ENCODE measurements at regions not wholly inside any gene's neighbourhood (a gene's known extent, or its start where the extent isn't known, plus 50 kb on each side); places are given as distances from the start of the nearest gene placed in this dataset.
A peak's percentile ranks its signal among the peaks of the same experiment; 100 is the strongest.
"Not testable (repeated sequence)": the region's sequence is repeated elsewhere in the genome, so short reads cannot be mapped to it uniquely, and the experiment has no call there.

GRCh38 chr13:100789025-100789424 is 114.4 kb upstream of the TMTC4 start:
- Histone ChIP-seq H3K4me3 (no peak overlapping the region), H3K27ac (no peak overlapping the region)

DNA sequence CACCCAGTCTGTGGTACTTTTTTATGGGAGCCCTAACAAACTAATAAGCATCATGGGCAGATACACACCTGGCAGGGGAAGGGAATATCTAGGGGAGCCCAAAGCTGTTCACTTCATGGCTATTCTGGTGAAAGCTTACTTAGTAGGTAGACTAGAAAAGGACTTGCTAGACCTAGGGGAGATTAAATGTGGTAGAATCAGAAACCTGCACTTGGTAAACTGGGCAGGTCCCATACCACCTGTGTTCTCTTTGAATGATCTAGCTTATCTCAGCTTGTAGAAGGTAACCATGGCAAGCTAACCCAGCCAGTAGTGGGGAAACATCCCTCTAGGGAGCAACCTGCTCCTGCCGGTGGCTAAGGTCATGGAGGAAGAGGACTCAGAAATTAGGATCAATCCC is 113.9 kb upstream of the TMTC4 start:
- Histone ChIP-seq H3K27ac (no peak overlapping the region), H3K4me3 (no peak overlapping the region)

- H3K27ac ChIP-seq = no peak overlapping the region
- H3K4me3 ChIP-seq = no peak overlapping the region
Observed at GRCh38 chr13:100787899-100788298, 113.3 kb upstream of the TMTC4 start.

GRCh38 chr13:100776686-100777085 is 102.1 kb upstream of the TMTC4 start:
- not testable (repeated sequence) for H3K27ac ChIP-seq, H3K4me3 ChIP-seq

GRCh38 chr13:100773923-100774663 is 99.5 kb upstream of the TMTC4 start:
- H3K4me3 ChIP-seq = no peak overlapping the region
- H3K27ac ChIP-seq = peak overlapping the region in 5 of 21 experiments; percentile 14 to 47 (median 43)

- Histone ChIP-seq H3K4me3 (no peak overlapping the region), H3K27ac (peak overlapping the region in 5 of 21 experiments; percentile 14 to 47 (median 43))
Observed at GRCh38 chr13:100773429-100773828, 98.8 kb upstream of the TMTC4 start.

DNA sequence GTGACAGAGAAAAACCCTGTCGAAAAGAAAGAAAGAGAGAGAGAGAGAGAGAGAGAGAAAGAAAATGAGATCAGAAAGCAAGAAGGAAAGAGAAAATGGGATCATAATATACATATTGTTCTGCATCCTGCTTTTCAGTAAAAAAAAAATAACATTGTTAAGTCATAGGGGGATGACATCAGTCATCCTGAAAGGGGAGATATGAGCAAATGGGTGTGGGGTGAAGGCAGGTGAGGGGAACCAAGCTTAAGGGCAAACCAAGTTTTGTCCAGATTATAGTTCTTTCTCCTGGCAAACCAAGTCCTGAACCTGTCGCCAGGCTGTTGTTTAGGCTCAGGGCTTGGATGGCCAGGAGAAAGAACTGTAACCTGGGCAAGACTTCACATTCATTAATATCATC is 92.6 kb upstream of the TMTC4 start:
- no peak overlapping the region for H3K27ac ChIP-seq
- no peak overlapping the region for H3K4me3 ChIP-seq

GRCh38 chr13:100766570-100766969 is 92.0 kb upstream of the TMTC4 start:
- not testable (repeated sequence) for H3K4me3 ChIP-seq, H3K27ac ChIP-seq

GRCh38 chr13:100764937-100765336 is 90.3 kb upstream of the TMTC4 start:
- Histone ChIP-seq H3K4me3 (no peak overlapping the region), H3K27ac (no peak overlapping the region)

- H3K27ac ChIP-seq, H3K4me3 ChIP-seq: not testable (repeated sequence)
Observed at GRCh38 chr13:100762126-100762525, 87.5 kb upstream of the TMTC4 start.

DNA sequence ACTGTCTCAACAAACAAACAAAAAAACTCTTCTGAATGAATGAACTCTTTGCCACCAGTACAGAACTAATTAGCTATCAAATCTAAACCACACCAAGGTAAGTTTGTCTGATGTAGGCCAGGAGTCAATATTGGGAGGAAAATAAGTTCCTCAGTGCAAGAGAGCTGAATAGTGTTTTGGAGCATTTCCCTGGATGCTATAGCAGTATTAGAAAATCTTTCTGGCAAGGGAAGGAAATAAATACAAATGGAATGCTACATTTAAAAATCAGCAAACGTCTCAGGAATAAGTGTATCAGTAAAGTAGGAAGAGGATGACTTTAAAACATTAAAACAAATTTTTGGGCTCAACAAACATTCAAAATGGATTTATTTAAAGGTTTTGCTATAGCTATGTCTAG is 81.3 kb upstream of the TMTC4 start:
- H3K4me3 ChIP-seq = no peak overlapping the region

GRCh38 chr13:100754459-100754858 is 79.9 kb upstream of the TMTC4 start:
- no peak overlapping the region for H3K4me3 ChIP-seq
- H3K27ac ChIP-seq = no peak overlapping the region

More for the DNA sequence above, 81.3 kb upstream of the TMTC4 start:
- no peak overlapping the region for H3K27ac ChIP-seq

- H3K27ac ChIP-seq = no peak overlapping the region
- no peak overlapping the region for H3K4me3 ChIP-seq
Observed at GRCh38 chr13:100753376-100753775, 78.8 kb upstream of the TMTC4 start.

DNA sequence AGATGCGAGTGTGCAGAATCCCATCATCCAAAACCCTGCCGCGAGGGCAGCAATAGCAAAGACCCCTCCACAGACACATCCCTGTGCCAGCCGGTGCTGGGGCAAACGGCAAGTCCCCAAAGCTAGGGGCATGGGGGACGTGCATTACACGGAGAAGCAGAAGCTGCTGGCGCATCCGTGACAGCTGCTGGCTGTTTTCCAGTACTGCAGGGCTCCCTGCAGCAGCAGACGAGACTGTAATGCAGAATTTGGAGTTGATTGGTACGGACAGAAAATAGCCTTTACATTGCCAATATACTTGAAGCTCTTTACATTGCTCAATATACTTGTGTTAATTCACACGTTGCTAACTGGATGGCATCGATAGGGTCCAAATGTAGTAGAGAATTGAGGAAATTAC is 77.2 kb upstream of the TMTC4 start:
- Histone ChIP-seq H3K27ac (no peak overlapping the region), H3K4me3 (no peak overlapping the region)

DNA sequence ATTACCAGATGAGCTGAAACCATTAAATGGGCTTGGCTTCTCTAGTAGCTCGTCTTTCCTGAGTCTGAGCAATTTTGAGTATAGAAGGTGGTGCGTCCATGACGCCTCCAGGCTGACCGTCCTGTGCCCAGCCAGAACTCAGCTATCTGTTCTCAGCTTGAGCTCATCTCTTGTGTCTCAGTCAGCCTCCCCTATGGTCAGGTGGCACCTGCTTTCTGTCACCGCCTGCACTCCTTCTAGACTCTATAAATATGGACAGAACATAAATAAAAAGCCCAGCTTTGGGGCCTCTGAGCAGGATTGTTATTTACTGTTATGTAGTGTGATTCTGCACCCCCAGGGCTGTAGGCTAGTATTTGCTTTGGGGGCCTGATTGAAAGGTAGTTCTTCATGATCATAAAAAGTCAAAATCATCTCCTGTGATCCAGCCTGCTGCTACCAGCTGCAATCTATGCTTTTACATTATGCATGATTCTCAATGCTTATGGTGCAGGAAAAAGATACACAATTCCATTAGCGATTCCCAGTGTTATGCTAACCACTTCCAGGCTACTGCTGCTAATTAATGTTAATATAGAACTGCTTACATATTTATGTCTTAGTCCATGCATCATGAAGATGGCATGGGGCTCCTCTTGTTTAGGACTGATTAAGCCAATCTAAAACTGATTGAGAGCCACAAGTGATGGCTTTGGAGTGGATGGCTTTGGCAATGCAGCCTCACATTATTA is 72.5 kb upstream of the TMTC4 start:
- H3K4me3 ChIP-seq = no peak overlapping the region
- no peak overlapping the region for H3K27ac ChIP-seq

DNA sequence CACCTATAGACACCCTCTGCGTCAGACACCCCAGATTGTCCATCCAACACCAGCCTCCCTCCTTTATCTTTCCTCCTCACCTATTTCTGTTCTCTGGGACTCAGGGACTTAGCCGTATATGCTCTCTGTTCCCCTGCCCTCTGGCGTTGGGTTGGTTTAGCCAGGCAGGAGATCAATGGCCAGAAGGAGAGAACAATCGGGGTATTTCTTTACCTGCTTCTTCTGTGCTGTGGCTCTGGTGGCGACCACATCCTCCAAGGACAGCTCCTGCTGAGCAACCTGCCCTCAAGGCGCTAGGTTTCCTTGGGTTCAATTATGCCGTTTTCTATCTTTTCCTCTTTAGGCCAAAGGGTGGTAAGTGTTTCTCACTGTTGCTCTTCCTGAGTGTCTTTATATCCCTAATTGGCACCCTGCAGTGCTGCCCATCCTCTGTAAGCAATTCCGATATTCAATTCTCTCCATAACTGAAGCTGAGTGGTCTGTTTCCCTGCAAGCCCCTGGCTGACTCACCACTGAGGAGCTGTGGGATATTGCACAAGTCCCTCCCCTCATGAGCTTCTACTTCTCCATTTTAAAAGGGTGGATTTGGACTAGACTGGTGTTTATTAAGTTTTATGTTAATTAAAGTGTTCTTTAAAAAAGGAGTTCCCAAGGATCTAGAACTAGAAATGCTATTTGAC is 63.7 kb upstream of the TMTC4 start:
- no peak overlapping the region for H3K27ac ChIP-seq
- no peak overlapping the region for H3K4me3 ChIP-seq

- no peak overlapping the region for H3K4me3 ChIP-seq
- no peak overlapping the region for H3K27ac ChIP-seq
Observed at GRCh38 chr13:100735494-100735893, 60.9 kb upstream of the TMTC4 start.

DNA sequence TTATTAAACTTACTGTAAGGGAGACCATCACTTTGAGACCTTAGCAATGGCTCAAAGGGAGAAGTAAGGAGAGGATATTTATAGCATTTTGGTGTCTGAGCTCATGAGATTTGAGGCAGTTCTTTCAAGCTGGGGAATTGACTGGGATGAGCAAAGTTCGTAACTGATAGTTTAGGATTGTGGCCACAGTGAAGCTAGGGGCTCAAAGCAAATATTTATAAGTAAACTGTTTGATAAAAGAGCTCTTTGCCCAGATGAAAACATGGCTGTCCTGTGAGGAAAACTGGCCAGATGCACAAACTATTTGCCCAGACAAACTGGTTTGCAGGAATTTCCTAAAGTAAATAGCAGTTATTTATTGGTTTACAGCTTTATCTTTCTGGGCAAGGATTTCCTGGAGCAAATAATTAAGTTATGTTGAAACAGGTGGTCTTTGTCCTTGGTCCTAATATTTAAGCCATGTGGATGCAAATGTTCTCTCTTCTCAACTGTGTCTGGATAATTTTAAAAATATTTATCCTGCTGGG is 59.7 kb upstream of the TMTC4 start:
- H3K27ac ChIP-seq = no peak overlapping the region
- no peak overlapping the region for H3K4me3 ChIP-seq

DNA sequence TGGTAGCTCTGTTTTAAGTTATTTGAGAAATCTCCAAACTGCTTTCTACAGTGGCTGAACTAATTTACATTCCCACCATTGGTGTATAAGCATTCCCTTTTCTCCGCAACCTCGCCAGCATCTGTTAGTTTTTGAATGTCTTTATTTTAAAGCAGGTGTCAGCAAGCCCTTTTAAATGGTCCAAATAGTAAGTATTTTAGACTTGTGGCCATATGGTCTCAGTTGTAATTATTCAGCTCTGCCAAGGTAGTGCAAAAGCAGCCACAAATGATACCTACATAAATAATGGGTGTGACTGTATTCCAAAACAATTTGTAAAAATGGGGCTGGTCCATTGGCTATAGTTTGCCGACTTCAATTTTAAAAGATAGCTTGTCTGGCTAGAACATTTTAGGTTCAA is 58.7 kb upstream of the TMTC4 start:
- Histone ChIP-seq H3K4me3 (no peak overlapping the region), H3K27ac (no peak overlapping the region)

DNA sequence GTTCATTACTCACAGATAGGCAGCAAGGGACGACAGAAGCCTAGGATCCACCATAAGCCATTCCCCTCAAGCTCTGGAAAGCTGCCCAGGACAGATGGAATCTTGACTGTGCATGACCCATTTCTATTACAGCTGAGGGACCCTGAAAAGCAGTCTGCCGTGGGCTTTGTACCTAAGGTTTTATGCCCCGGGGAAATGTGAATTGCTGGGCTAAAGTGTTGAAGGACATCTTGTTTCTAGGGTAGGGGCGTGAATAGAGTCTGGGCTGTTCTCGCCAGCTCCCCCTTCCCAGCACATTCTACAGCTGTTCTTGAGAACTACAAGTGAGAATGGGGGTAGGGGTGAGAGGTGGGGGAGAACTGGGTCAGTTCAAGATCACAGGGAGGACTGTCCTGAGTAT is 53.6 kb upstream of the TMTC4 start:
- H3K4me3 ChIP-seq = no peak overlapping the region
- no peak overlapping the region for H3K27ac ChIP-seq

DNA sequence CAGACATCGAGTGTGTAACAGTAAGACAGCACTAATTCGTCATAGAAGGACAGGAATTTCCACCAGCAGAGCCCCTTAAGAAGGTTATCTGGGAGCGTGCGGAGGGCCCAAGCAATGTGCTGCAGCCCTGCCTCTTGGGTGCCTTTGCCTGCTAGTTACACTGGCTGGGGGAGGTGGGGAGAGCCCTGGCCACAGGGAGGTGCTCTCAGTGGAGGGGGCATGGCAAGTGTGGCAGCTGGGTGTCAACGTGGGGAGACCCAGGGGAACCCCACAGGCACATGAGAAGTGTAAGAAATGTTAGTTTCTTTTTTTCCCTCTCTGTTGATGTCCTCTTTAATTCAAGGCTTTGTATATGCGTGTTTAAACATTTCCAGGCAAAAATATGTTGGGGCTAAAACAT is 50.9 kb upstream of the TMTC4 start:
- no peak overlapping the region for H3K27ac ChIP-seq
- H3K4me3 ChIP-seq = no peak overlapping the region

Measured in skin epidermis (tissue), 12 donors.